ELF-1 (cell line): ENCODE measurements at regions not wholly inside any gene's neighbourhood (a gene's known extent, or its start where the extent isn't known, plus 50 kb on each side); places are given as distances from the start of the nearest gene placed in this dataset.
"Not testable (repeated sequence)": the region's sequence is repeated elsewhere in the genome, so short reads cannot be mapped to it uniquely, and the experiment has no call there.

Experiments used
- DNase-seq: peaks from one replicate; pipeline ENCODE4 v3.0.0-alpha.2; 2016; ENCODE audit warnings: low read depth, low spot score

GRCh38 chr4:114435116-114435515, 163.5 kb upstream of the UGT8 start:
- peak; percentile 28 for DNase-seq

- DNase-seq: no peak
These were observed 155.8 kb upstream of the UGT8 start for GRCh38 chr4:114442856-114443255.

- DNase-seq: no peak
These were observed 154.4 kb upstream of the UGT8 start for GRCh38 chr4:114444211-114444610.

GRCh38 chr4:114447963-114448516, 150.6 kb upstream of the UGT8 start:
- not testable (repeated sequence) for DNase-seq

GRCh38 chr4:114458728-114459127, 139.9 kb upstream of the UGT8 start:
- DNase-seq: no peak

- no peak for DNase-seq
These were observed 133.8 kb upstream of the UGT8 start for GRCh38 chr4:114464726-114465272.

GRCh38 chr4:114465766-114466165, 132.8 kb upstream of the UGT8 start:
- no peak for DNase-seq

GRCh38 chr4:114466299-114466698, 132.3 kb upstream of the UGT8 start:
- DNase-seq: no peak

- DNase-seq: no peak
These were observed 126.2 kb upstream of the UGT8 start for GRCh38 chr4:114472269-114473032.

GRCh38 chr4:114474188-114474800, 124.3 kb upstream of the UGT8 start:
- no peak for DNase-seq

GRCh38 chr4:114476310-114476709, 122.3 kb upstream of the UGT8 start:
- no peak for DNase-seq

- DNase-seq: no peak
These were observed 119.0 kb upstream of the UGT8 start for GRCh38 chr4:114479595-114479994.

- DNase-seq: no peak
These were observed 116.8 kb upstream of the UGT8 start for GRCh38 chr4:114481856-114482255.

GRCh38 chr4:114487101-114487500, 111.5 kb upstream of the UGT8 start:
- no peak for DNase-seq

- DNase-seq: no peak
These were observed 110.2 kb upstream of the UGT8 start for GRCh38 chr4:114488301-114488982.

GRCh38 chr4:114494246-114494803, 104.3 kb upstream of the UGT8 start:
- peak; percentile 52 for DNase-seq

GRCh38 chr4:114495471-114495928, 103.1 kb upstream of the UGT8 start:
- DNase-seq: peak; percentile 93

GRCh38 chr4:114497116-114497515, 101.5 kb upstream of the UGT8 start:
- no peak for DNase-seq

GRCh38 chr4:114509340-114509739, 89.3 kb upstream of the UGT8 start:
- DNase-seq: no peak

GRCh38 chr4:114512595-114513295, 85.9 kb upstream of the UGT8 start:
- DNase-seq: no peak

- DNase-seq: no peak
These were observed 79.2 kb upstream of the UGT8 start for GRCh38 chr4:114519368-114519767.
